ENCODE measurements at regions not wholly inside any gene's neighbourhood (a gene's known extent, or its start where the extent isn't known, plus 50 kb on each side); places are given as distances from the start of the nearest gene placed in this dataset.

DNA sequence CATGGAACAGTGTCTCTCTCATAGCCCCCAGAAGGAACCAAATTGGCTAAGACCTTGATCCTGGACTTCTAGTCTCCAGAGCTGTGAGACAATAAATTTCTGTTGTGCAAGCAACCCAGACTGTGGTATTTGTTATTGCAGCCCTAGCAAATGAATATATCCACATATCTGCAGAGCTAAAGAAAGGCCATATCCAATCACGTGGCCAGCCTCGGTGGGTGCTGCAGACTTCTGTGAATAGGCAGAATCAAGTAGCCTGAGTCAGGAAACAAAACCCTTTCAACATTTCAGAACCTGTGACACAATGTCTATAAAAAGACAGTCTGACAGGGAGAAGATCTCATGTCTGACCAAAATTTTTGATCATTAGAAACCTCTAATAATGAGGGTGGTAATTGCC, 71.0 kb upstream of the CPM start:
- TF ChIP-seq, protein P1, sequence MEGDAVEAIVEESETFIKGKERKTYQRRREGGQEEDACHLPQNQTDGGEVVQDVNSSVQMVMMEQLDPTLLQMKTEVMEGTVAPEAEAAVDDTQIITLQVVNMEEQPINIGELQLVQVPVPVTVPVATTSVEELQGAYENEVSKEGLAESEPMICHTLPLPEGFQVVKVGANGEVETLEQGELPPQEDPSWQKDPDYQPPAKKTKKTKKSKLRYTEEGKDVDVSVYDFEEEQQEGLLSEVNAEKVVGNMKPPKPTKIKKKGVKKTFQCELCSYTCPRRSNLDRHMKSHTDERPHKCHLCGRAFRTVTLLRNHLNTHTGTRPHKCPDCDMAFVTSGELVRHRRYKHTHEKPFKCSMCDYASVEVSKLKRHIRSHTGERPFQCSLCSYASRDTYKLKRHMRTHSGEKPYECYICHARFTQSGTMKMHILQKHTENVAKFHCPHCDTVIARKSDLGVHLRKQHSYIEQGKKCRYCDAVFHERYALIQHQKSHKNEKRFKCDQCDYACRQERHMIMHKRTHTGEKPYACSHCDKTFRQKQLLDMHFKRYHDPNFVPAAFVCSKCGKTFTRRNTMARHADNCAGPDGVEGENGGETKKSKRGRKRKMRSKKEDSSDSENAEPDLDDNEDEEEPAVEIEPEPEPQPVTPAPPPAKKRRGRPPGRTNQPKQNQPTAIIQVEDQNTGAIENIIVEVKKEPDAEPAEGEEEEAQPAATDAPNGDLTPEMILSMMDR (IDR thresholded peaks at IDR 0.05; ENCODE audit: low read depth, low read length): no peak
- TF ChIP-seq EZH2phosphoT487 (IDR thresholded peaks at IDR 0.05; ENCODE audit: low read depth): no peak

Measured in OCI-LY3 (cell line).